T-helper 22 cell (primary cell): ENCODE measurements at regions not wholly inside any gene's neighbourhood (a gene's known extent, or its start where the extent isn't known, plus 50 kb on each side); places are given as distances from the start of the nearest gene placed in this dataset.
"Not testable (repeated sequence)": the region's sequence is repeated elsewhere in the genome, so short reads cannot be mapped to it uniquely, and the experiment has no call there.

Experiments used
- DNase-seq: peaks from one replicate; pipeline ENCODE4 v3.0.0-alpha.2; 2020; ENCODE audit warnings: low read depth

GRCh38 chr14:30159374-30159773 is 231.7 kb upstream of the PRKD1 start:
- no peak for DNase-seq

GRCh38 chr14:30160608-30161007 is 233.0 kb upstream of the PRKD1 start:
- no peak for DNase-seq

GRCh38 chr14:30162066-30162465 is 234.4 kb upstream of the PRKD1 start:
- DNase-seq: no peak

- DNase-seq: no peak
Observed at GRCh38 chr14:30165255-30165654, 237.6 kb upstream of the PRKD1 start.

- DNase-seq: no peak
Observed at GRCh38 chr14:30177781-30178180, 250.1 kb upstream of the PRKD1 start.

- no peak for DNase-seq
Observed at GRCh38 chr14:30179381-30180130, 251.9 kb upstream of the PRKD1 start.

GRCh38 chr14:30180219-30180618 is 252.6 kb upstream of the PRKD1 start:
- DNase-seq: no peak

GRCh38 chr14:30185832-30186231 is 258.2 kb upstream of the PRKD1 start:
- DNase-seq: no peak

- DNase-seq: no peak
Observed at GRCh38 chr14:30191639-30192279, 264.1 kb upstream of the PRKD1 start.

GRCh38 chr14:30193101-30193500 is 265.5 kb upstream of the PRKD1 start:
- no peak for DNase-seq

- no peak for DNase-seq
Observed at GRCh38 chr14:30193845-30194501, 266.3 kb upstream of the PRKD1 start.

GRCh38 chr14:30194741-30195148 is 267.1 kb upstream of the PRKD1 start:
- DNase-seq: no peak

GRCh38 chr14:30195941-30196340 is 268.3 kb upstream of the PRKD1 start:
- DNase-seq: no peak

GRCh38 chr14:30196861-30197260 is 269.2 kb upstream of the PRKD1 start:
- DNase-seq: no peak

GRCh38 chr14:30198720-30199119 is 271.1 kb upstream of the PRKD1 start:
- DNase-seq: not testable (repeated sequence)

GRCh38 chr14:30204431-30204980 is 276.9 kb upstream of the PRKD1 start:
- no peak for DNase-seq

GRCh38 chr14:30209136-30209535 is 281.5 kb upstream of the PRKD1 start:
- no peak for DNase-seq

GRCh38 chr14:30210630-30211029 is 283.0 kb upstream of the PRKD1 start:
- DNase-seq: no peak

GRCh38 chr14:30211326-30211725 is 283.7 kb upstream of the PRKD1 start:
- no peak for DNase-seq

- no peak for DNase-seq
Observed at GRCh38 chr14:30214014-30214413, 286.4 kb upstream of the PRKD1 start.

GRCh38 chr14:30214461-30215090 is 286.9 kb upstream of the PRKD1 start:
- no peak for DNase-seq

- DNase-seq: no peak
Observed at GRCh38 chr14:30218907-30219306, 291.3 kb upstream of the PRKD1 start.
